Neural cell (in vitro differentiated cells): ENCODE measurements at regions not wholly inside any gene's neighbourhood (a gene's known extent, or its start where the extent isn't known, plus 50 kb on each side); places are given as distances from the start of the nearest gene placed in this dataset.

Experiments
- H2AFZ ChIP-seq: fragments of 200-600, 300-800 bp; sonication (generic), shearing (Covaris generic); 2 replicates; pipeline ENCODE4 v1.6.0; 2014; ENCODE audit warnings: low read depth, mild to moderate bottlenecking, antibody characterized with exemption, low read length, moderate library complexity
- H3F3A ChIP-seq: fragments of 200-600 bp; shearing (Covaris generic); 2 replicates; pipeline ENCODE4 v1.6.1; 2016; ENCODE audit warnings: mild to moderate bottlenecking, moderate library complexity, mixed read lengths, antibody characterized with exemption, low read length; ENCODE audit not compliant: insufficient read depth, poor library complexity, severe bottlenecking
- H3K27ac ChIP-seq: fragments of 200-600, 300-800 bp; sonication (generic), shearing (Covaris generic); 2 replicates; pipeline ENCODE4 v1.5.1; 2014; ENCODE audit warnings: mild to moderate bottlenecking, low read length, moderate library complexity
- H3K27me3 ChIP-seq: fragments of 300-800, 200-600 bp; sonication (generic), shearing (Covaris generic); 2 replicates; pipeline ENCODE4 v1.6.0; 2014; ENCODE audit warnings: mild to moderate bottlenecking, low read depth, low read length, moderate library complexity; ENCODE audit not compliant: insufficient read depth
- H3K36me3 ChIP-seq: fragments of 300-800, 200-600 bp; sonication (generic), shearing (Covaris generic); 2 replicates; pipeline ENCODE4 v1.5.1; 2014; ENCODE audit warnings: mild to moderate bottlenecking, antibody characterized with exemption, low read length, moderate library complexity; ENCODE audit not compliant: insufficient read depth
- H3K4me2 ChIP-seq: fragments of 300-800, 200-600 bp; sonication (generic), shearing (Covaris generic); 2 replicates; pipeline ENCODE4 v1.6.0; 2014; ENCODE audit warnings: mild to moderate bottlenecking, low read length
- H3K4me3 ChIP-seq: fragments of 300-800, 200-600 bp; sonication (generic), shearing (Covaris generic); 2 replicates; pipeline ENCODE4 v1.5.1; 2014; ENCODE audit warnings: mild to moderate bottlenecking, low read length, moderate library complexity
- H3K79me2 ChIP-seq: fragments of 200-600 bp; shearing (Covaris generic); replicated peaks from 2 replicates; pipeline ENCODE4 v1.6.0; 2014; ENCODE audit warnings: mild to moderate bottlenecking, low read length, moderate library complexity; ENCODE audit not compliant: insufficient read depth
- H3K9ac ChIP-seq: fragments of 300-800, 200-600 bp; sonication (generic), shearing (Covaris generic); 2 replicates; pipeline ENCODE4 v1.6.1; 2016; ENCODE audit warnings: mild to moderate bottlenecking, low read length, mixed read lengths
- H3K9me2 ChIP-seq: fragments of 200-600 bp; shearing (Covaris generic); 2 replicates; pipeline ENCODE4 v1.6.1; 2016; ENCODE audit warnings: mild to moderate bottlenecking, low read length, mixed read lengths; ENCODE audit not compliant: insufficient read depth
- H3K9me3 ChIP-seq: fragments of 200-600, 300-800 bp; sonication (generic), shearing (Covaris generic); 2 replicates; pipeline ENCODE4 v1.6.1; 2016; ENCODE audit warnings: mild to moderate bottlenecking, mixed run types, low read length, moderate library complexity, mixed read lengths
- H4K20me1 ChIP-seq: fragments of 200-600 bp; shearing (Covaris generic); 2 replicates; pipeline ENCODE4 v1.6.1; 2016; ENCODE audit warnings: mild to moderate bottlenecking, mixed run types; ENCODE audit not compliant: insufficient read depth
- EP300 ChIP-seq: fragments of 450-650 bp; conservative IDR thresholded peaks from 2 replicates; pipeline ENCODE4 v1.6.1; 2014; ENCODE audit warnings: antibody characterized with exemption, mild to moderate bottlenecking, moderate library complexity; ENCODE audit not compliant: poor library complexity, severe bottlenecking
- EZH2 ChIP-seq: fragments of 200-600, 300-800 bp; shearing (Covaris generic), sonication (generic); IDR thresholded peaks from 2 replicates; pipeline ENCODE4 v1.6.1; 2014; ENCODE audit warnings: antibody characterized with exemption, low read length, borderline replicate concordance, mild to moderate bottlenecking; ENCODE audit not compliant: insufficient read depth, poor library complexity, severe bottlenecking
- MXI1 ChIP-seq: fragments of 450-650 bp; conservative IDR thresholded peaks from 2 replicates; pipeline ENCODE4 v1.6.1; 2014; ENCODE audit warnings: antibody characterized with exemption, mild to moderate bottlenecking; ENCODE audit not compliant: poor library complexity, severe bottlenecking
- POLR2AphosphoS5 ChIP-seq: IDR thresholded peaks from 2 replicates; pipeline ENCODE4 v1.6.1; 2012
- RAD21 ChIP-seq: fragments of 450-650 bp; conservative IDR thresholded peaks from 2 replicates; pipeline ENCODE4 v1.6.1; 2014; ENCODE audit warnings: antibody characterized with exemption, mild to moderate bottlenecking, moderate library complexity
- SMC3 ChIP-seq: fragments of 450-650 bp; conservative IDR thresholded peaks from 2 replicates; pipeline ENCODE4 v1.6.1; 2014; ENCODE audit warnings: antibody characterized with exemption, mild to moderate bottlenecking, moderate library complexity; ENCODE audit not compliant: poor library complexity
- TAF1 ChIP-seq: IDR thresholded peaks from 2 replicates; pipeline ENCODE4 v1.6.1; 2012; ENCODE audit warnings: low read depth
- TF ChIP-seq, protein P1 (sequence below): IDR thresholded peaks from 2 replicates; pipeline ENCODE4 v1.6.1; 2012; ENCODE audit warnings: borderline replicate concordance
- TF ChIP-seq, protein P2 (sequence below): fragments of 450-650 bp; IDR thresholded peaks from 2 replicates; pipeline ENCODE4 v1.5.1; 2014; ENCODE audit warnings: antibody characterized with exemption, mild to moderate bottlenecking, moderate library complexity; ENCODE audit not compliant: poor library complexity, severe bottlenecking

DNA sequence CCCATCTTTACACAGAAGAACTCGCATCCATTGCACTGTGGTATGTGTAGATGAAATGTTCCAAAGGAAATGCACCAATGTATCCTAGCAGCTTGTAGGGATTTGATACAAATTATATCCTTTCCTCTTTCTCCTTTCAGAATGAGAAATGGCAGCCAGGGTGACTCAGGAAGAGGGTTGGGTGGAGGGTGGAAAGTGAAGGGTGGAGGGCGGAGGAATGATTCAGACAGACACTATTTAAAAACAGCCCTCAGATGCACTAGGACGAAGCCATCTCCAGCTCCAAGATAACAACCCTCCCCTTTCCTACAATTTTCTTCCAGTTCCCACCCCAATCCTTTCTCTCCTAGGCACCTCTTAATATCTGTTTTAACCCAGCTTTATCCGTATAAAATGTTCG is 96.2 kb upstream of the STK39 start:
- Histone ChIP-seq H2AFZ (no peak overlapping the region), H3K4me2 (no peak overlapping the region)
- TF ChIP-seq EP300 (no peak), POLR2AphosphoS5 (no peak), EZH2 (no peak), MXI1 (no peak), TAF1 (no peak)
- TF ChIP-seq, protein P1, sequence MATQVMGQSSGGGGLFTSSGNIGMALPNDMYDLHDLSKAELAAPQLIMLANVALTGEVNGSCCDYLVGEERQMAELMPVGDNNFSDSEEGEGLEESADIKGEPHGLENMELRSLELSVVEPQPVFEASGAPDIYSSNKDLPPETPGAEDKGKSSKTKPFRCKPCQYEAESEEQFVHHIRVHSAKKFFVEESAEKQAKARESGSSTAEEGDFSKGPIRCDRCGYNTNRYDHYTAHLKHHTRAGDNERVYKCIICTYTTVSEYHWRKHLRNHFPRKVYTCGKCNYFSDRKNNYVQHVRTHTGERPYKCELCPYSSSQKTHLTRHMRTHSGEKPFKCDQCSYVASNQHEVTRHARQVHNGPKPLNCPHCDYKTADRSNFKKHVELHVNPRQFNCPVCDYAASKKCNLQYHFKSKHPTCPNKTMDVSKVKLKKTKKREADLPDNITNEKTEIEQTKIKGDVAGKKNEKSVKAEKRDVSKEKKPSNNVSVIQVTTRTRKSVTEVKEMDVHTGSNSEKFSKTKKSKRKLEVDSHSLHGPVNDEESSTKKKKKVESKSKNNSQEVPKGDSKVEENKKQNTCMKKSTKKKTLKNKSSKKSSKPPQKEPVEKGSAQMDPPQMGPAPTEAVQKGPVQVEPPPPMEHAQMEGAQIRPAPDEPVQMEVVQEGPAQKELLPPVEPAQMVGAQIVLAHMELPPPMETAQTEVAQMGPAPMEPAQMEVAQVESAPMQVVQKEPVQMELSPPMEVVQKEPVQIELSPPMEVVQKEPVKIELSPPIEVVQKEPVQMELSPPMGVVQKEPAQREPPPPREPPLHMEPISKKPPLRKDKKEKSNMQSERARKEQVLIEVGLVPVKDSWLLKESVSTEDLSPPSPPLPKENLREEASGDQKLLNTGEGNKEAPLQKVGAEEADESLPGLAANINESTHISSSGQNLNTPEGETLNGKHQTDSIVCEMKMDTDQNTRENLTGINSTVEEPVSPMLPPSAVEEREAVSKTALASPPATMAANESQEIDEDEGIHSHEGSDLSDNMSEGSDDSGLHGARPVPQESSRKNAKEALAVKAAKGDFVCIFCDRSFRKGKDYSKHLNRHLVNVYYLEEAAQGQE: no peak

DNA sequence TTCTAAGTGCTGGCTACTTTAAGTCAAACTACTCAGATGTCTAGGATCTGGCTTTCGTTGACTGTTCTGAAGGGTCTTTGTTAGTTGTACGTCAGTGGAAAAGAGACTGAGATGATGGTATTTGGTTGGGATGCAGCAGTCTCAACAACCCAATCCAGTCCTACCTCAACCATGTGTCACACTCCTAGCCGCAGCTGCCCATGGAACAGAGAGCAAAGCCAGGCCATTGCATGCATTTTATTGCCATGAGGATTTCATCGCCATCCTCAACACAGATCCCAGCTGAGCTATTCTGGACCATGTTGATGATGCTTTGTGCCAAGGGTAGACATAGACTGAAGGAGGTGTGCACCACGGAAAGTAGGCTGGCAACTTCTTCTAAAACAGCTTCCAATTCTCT is 97.3 kb upstream of the STK39 start:
- no peaks in the 10 kb centered on the region for H3K79me2 ChIP-seq
- H4K20me1 ChIP-seq: no peaks in the 10 kb centered on the region
- H3F3A ChIP-seq: no peaks in the 10 kb centered on the region
- H3K27me3 ChIP-seq: no peaks in the 10 kb centered on the region
- H3K4me3 ChIP-seq: no peak overlapping the region
- no peak overlapping the region for H3K9ac ChIP-seq
- no peak overlapping the region for H3K27ac ChIP-seq
- no peak overlapping the region for H3K4me2 ChIP-seq
- H2AFZ ChIP-seq: no peak overlapping the region
- H3K9me2 ChIP-seq: no peaks in the 10 kb centered on the region
- TF ChIP-seq, protein P1: no peak
- no peak for TF ChIP-seq SMC3
- no peak for TF ChIP-seq RAD21
- no peak for TF ChIP-seq MXI1
- no peak for TF ChIP-seq POLR2AphosphoS5
- TF ChIP-seq TAF1: no peak
- TF ChIP-seq, protein P2, sequence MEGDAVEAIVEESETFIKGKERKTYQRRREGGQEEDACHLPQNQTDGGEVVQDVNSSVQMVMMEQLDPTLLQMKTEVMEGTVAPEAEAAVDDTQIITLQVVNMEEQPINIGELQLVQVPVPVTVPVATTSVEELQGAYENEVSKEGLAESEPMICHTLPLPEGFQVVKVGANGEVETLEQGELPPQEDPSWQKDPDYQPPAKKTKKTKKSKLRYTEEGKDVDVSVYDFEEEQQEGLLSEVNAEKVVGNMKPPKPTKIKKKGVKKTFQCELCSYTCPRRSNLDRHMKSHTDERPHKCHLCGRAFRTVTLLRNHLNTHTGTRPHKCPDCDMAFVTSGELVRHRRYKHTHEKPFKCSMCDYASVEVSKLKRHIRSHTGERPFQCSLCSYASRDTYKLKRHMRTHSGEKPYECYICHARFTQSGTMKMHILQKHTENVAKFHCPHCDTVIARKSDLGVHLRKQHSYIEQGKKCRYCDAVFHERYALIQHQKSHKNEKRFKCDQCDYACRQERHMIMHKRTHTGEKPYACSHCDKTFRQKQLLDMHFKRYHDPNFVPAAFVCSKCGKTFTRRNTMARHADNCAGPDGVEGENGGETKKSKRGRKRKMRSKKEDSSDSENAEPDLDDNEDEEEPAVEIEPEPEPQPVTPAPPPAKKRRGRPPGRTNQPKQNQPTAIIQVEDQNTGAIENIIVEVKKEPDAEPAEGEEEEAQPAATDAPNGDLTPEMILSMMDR: no peak
- TF ChIP-seq EZH2: no peak
- TF ChIP-seq EP300: no peak
- no peaks in the 10 kb centered on the region for H3K36me3 ChIP-seq
- no peaks in the 10 kb centered on the region for H3K9me3 ChIP-seq

More for the DNA sequence above, 96.2 kb upstream of the STK39 start:
- Histone ChIP-seq H3K9me2 (no peaks in the 10 kb centered on the region), H3K4me3 (no peak overlapping the region), H3F3A (no peaks in the 10 kb centered on the region), H3K9me3 (no peaks in the 10 kb centered on the region), H3K36me3 (no peaks in the 10 kb centered on the region), H3K9ac (no peak overlapping the region), H3K79me2 (no peaks in the 10 kb centered on the region), H3K27me3 (no peaks in the 10 kb centered on the region), H3K27ac (no peak overlapping the region), H4K20me1 (no peaks in the 10 kb centered on the region)
